OCI-LY3 (cell line): ENCODE measurements at regions not wholly inside any gene's neighbourhood (a gene's known extent, or its start where the extent isn't known, plus 50 kb on each side); places are given as distances from the start of the nearest gene placed in this dataset.

Experiments
- H2AFZ ChIP-seq: fragments of 200-600, 300-600 bp; shearing (Covaris generic); 2 replicates; pipeline ENCODE4 v1.6.0; 2014; ENCODE audit warnings: antibody characterized with exemption, low read depth, low read length
- H3K27ac ChIP-seq: fragments of 200-600, 300-600 bp; sonication (generic); 2 replicates; pipeline ENCODE4 v1.5.1; 2014; ENCODE audit warnings: mild to moderate bottlenecking, low read length, moderate library complexity, mixed read lengths
- H3K27me3 ChIP-seq: fragments of 200-600, 300-600 bp; sonication (generic); 2 replicates; pipeline ENCODE4 v1.6.1; 2014; ENCODE audit warnings: low read depth, low read length, mixed read lengths
- H3K36me3 ChIP-seq: fragments of 200-600, 300-600 bp; sonication (generic); replicated peaks from 2 replicates; pipeline ENCODE3; 2014; ENCODE audit warnings: low read depth, low read length, mixed read lengths
- H3K4me1 ChIP-seq: fragments of 300-600, 200-600 bp; sonication (generic); 2 replicates; pipeline ENCODE4 v1.6.1; 2014; ENCODE audit warnings: low read length, mixed read lengths
- H3K4me2 ChIP-seq: fragments of 200-600, 300-600 bp; sonication (generic); 2 replicates; pipeline ENCODE4 v1.6.1; 2014; ENCODE audit warnings: low read length, mixed read lengths
- H3K4me3 ChIP-seq: fragments of 300-600, 200-600 bp; sonication (generic); 2 replicates; pipeline ENCODE4 v1.5.1; 2014; ENCODE audit warnings: antibody characterized with exemption, mild to moderate bottlenecking, low read length, moderate library complexity
- H3K79me2 ChIP-seq: fragments of 300-600, 200-600 bp; shearing (Covaris generic); 2 replicates; pipeline ENCODE4 v1.6.1; 2014; ENCODE audit warnings: mild to moderate bottlenecking, low read length, mixed read lengths
- H3K9ac ChIP-seq: fragments of 300-600, 200-600 bp; shearing (Covaris generic); 2 replicates; pipeline ENCODE4 v1.6.0; 2014; ENCODE audit warnings: mild to moderate bottlenecking, low read length, moderate library complexity
- H3K9me3 ChIP-seq: fragments of 200-600, 300-600 bp; shearing (Covaris generic); 2 replicates; pipeline ENCODE4 v1.6.1; 2014; ENCODE audit warnings: low read length, mixed read lengths; ENCODE audit not compliant: insufficient read depth
- H4K20me1 ChIP-seq: fragments of 200-600, 300-600 bp; sonication (generic); 2 replicates; pipeline ENCODE4 v1.6.1; 2016; ENCODE audit warnings: low read length, mixed read lengths; ENCODE audit not compliant: insufficient read depth
- CTCF ChIP-seq: fragments of 200-600, 300-600 bp; sonication (generic); IDR thresholded peaks from 2 replicates; pipeline ENCODE4 v1.5.1; 2014; ENCODE audit warnings: antibody characterized with exemption, low read length, low read depth
- EZH2phosphoT487 ChIP-seq: fragments of 200-600 bp; shearing (Covaris generic); IDR thresholded peaks from 2 replicates; pipeline ENCODE4 v1.6.1; 2018; ENCODE audit warnings: antibody characterized with exemption, mixed run types, low read depth

GRCh38 chr10:131675104-131675503, 225.7 kb upstream of the PPP2R2D start:
- Histone ChIP-seq H3K27ac (no peak overlapping the region), H3K4me3 (no peak overlapping the region), H3K79me2 (no peaks in the 10 kb centered on the region), H3K36me3 (no peaks in the 10 kb centered on the region), H3K9me3 (no peaks in the 10 kb centered on the region), H3K9ac (no peak overlapping the region), H3K4me2 (no peak overlapping the region), H4K20me1 (no peaks in the 10 kb centered on the region), H2AFZ (no peak overlapping the region), H3K4me1 (no peaks in the 10 kb centered on the region), H3K27me3 (no peaks in the 10 kb centered on the region)
- TF ChIP-seq EZH2phosphoT487 (no peak), CTCF (no peak)

- Histone ChIP-seq H3K4me2 (no peak overlapping the region), H3K4me3 (no peak overlapping the region), H3K27ac (no peak overlapping the region), H2AFZ (no peak overlapping the region), H3K79me2 (no peaks in the 10 kb centered on the region), H3K36me3 (no peaks in the 10 kb centered on the region), H4K20me1 (no peaks in the 10 kb centered on the region), H3K9ac (no peak overlapping the region), H3K9me3 (no peaks in the 10 kb centered on the region), H3K4me1 (no peaks in the 10 kb centered on the region), H3K27me3 (no peaks in the 10 kb centered on the region)
- TF ChIP-seq EZH2phosphoT487 = no peak
- TF ChIP-seq CTCF = no peak
These were observed 224.6 kb upstream of the PPP2R2D start for GRCh38 chr10:131676046-131676799.

- H3K36me3 ChIP-seq = no peaks in the 10 kb centered on the region
- no peaks in the 10 kb centered on the region for H3K9me3 ChIP-seq
- no peak overlapping the region for H3K27ac ChIP-seq
- H3K9ac ChIP-seq = no peak overlapping the region
- no peaks in the 10 kb centered on the region for H3K4me1 ChIP-seq
- no peaks in the 10 kb centered on the region for H3K27me3 ChIP-seq
- no peak overlapping the region for H3K4me3 ChIP-seq
- no peak overlapping the region for H2AFZ ChIP-seq
- H3K79me2 ChIP-seq = no peaks in the 10 kb centered on the region
- TF ChIP-seq CTCF = no peak
- TF ChIP-seq EZH2phosphoT487 = no peak
- no peak overlapping the region for H3K4me2 ChIP-seq
- H4K20me1 ChIP-seq = no peaks in the 10 kb centered on the region
These were observed 223.9 kb upstream of the PPP2R2D start for GRCh38 chr10:131676800-131677421.

- H3K27me3 ChIP-seq = no peaks in the 10 kb centered on the region
- H3K27ac ChIP-seq = no peak overlapping the region
- H3K36me3 ChIP-seq = no peaks in the 10 kb centered on the region
These were observed 223.1 kb upstream of the PPP2R2D start for GRCh38 chr10:131677671-131678070.

More at GRCh38 chr10:131677671-131678070, 223.1 kb upstream of the PPP2R2D start:
- Histone ChIP-seq H3K4me1 (no peaks in the 10 kb centered on the region), H3K79me2 (no peaks in the 10 kb centered on the region), H2AFZ (no peak overlapping the region), H3K4me2 (no peak overlapping the region), H3K9ac (no peak overlapping the region), H3K4me3 (no peak overlapping the region), H3K9me3 (no peaks in the 10 kb centered on the region), H4K20me1 (no peaks in the 10 kb centered on the region)
- no peak for TF ChIP-seq CTCF
- TF ChIP-seq EZH2phosphoT487 = no peak
